Suppressor macrophage treated with lipopolysaccharide for 4 hours (primary cell): ENCODE measurements at regions not wholly inside any gene's neighbourhood (a gene's known extent, or its start where the extent isn't known, plus 50 kb on each side); places are given as distances from the start of the nearest gene placed in this dataset.
A peak's percentile ranks its signal among the peaks of the same experiment; 100 is the strongest.
"Not testable (repeated sequence)": the region's sequence is repeated elsewhere in the genome, so short reads cannot be mapped to it uniquely, and the experiment has no call there.

Experiments used
- DNase-seq: peaks from one replicate; pipeline ENCODE4 v3.0.0-alpha.2; 2020

DNA sequence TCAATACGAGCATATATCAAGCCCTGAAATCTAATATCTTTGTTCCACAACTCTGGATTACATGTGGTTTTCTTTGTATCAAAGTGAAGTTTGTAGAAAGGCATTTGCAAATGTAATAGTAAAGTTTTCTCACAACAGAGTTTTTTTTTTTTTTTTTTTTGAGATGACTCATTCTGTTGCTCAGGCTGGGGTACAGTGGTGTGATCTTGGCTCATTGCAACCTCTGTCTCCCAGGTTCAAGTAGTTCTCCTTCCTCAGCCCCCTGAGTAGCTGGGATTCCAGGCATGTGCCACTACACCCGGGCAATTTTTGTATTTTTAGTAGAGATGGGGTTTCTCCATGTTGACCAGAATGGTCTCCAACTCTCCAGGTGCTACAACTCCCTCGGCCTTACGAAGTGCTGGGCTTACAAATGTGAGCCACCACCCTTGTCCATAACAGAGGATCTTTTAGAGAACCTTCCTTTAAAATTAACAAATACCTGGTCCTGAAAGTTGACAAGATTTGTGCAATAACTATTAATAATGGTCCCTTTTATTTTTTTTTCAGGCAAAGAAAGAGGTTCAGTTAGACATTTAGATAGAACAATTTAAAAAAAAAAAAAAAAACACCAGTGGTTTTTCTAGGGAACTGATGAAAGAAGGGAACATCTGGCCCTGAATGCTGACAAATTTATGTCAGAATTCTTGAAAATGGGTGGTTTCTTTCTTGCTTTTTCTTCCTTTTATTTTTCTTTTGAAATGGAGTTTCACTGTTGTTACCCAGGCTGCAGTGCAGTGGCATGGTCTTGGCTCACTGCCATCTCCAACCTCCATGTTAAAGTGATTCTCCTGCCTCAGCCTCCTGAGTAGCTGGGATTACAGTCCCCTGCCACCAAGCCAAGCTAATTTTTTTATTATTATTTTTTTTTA, 278.5 kb downstream of the RPS4Y2 start:
- DNase-seq = peak; percentile 25

DNA sequence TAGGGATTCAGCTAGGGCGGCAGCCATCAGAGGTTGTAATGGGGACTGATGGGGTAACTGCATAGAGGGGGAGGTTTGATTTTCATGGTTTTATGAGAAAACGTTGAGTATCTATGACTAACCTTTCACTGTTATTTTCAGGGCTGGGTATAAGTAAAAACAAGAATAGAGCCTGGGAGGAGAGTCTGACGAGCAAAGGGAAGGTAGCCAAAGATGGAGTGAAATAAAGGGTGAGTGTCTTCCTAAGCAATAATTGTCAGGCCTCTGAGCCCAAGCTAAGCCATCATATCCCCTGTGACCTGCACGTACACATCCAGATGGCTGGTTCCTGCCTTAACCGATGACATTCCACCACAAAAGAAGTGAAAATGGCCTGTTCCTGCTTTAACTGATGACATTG, 281.5 kb downstream of the RPS4Y2 start:
- DNase-seq = not testable (repeated sequence)

DNA sequence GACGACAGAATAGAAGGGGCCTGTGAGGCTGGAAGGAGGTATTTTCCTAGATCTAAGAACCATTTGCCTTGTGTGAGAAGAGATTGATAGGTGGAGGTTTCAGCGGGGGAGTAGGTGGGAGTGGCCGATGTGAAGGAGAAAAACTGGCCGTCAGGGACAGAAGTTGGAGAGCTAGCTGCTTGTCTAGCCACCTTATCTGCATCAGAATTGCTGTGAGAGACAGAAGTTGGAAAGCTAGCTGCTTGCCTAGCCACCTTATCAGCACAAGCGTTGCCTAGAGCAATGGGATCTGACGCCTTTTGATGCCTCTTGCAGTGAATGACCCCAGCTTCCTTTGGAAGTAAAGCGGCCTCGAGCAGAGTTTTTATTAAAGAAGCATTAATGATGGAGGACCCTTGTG, 283.9 kb downstream of the RPS4Y2 start:
- DNase-seq = no peak

DNA sequence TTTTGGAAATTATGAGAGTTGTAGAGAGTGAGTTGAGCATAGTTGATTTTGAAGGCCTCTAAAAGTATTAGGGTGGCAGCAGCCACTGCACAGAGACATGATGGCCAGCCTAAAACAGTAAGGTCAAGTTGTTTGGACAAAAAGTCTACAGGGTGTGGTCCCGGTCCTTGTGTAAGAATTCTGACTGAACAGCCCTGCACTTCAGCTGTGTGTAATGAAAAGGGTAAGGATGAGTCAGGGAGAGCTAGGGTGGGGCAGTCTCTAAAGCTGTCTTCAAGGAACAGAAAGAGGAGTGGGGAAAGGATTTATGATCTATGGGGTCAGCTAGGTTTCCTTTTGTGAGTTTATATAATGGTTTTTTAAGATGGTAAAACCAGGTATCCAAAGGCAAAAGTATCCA, 284.8 kb downstream of the RPS4Y2 start:
- DNase-seq = peak; percentile 12

DNA sequence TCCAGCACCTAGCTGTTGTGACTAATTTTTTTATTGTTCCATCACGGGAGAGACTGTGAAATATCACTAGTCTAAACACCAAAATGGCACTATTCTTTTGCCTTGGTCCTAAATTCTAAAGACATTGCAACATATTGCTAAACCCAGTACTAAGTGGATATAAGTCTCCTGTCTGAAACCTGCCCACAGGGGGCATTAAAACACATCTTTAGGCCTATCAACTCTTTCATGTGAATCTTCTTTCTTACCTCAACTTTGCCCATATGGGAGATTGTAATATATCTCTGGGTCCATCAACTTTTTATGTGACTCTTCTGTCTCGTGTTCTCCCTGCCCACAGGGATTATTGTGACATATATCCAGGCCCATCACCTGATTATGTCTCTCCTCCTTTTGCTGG, 317.2 kb downstream of the RPS4Y2 start:
- DNase-seq = no peak

DNA sequence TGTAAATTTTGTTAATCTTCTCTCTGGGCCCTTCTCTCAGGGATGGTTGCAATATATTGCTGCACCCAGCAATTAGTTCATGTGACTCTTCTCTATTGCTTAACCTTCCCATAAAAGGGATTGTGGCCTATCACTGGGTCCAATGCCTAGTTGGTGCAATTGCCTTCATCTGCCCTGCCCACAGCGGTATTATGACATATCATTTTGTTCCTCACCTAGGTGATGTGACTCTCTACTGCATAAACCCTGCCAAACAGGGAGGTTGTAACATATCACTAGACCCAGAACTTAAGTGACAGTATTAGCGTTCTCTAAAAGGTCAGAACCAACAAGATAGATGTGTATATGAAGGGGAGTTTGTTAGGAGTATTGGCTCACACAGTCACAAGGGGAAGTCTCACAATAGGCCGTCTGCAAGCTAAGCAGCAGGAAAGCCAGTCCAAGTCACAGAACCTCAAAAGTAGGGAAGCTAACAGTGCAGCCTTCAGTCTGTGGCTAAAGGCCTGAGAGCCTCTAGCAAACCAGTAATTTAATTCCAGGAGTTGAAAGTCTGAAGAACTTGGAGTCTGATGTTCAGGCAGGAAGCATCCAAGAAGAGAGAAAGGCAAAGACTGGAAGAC, 317.8 kb downstream of the RPS4Y2 start:
- peak; percentile 15 for DNase-seq

DNA sequence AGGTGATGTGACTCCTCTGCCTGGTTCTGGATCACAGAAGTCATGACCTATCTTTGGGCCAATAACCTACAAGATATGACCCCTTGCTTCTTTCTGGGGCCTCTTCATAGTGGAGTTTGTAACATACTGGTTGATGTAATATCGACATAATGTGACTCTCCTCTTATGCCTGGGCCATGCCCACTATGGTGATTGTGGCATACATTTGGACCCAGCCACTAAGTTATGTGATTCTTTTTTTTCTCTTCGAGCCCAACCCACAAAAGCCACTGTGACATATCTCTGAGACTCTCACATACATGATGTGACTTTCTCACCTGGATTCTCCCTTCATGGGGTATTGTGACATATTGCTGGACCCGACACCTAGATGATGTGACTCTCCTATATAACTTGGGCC, 319.8 kb downstream of the RPS4Y2 start:
- no peak for DNase-seq

DNA sequence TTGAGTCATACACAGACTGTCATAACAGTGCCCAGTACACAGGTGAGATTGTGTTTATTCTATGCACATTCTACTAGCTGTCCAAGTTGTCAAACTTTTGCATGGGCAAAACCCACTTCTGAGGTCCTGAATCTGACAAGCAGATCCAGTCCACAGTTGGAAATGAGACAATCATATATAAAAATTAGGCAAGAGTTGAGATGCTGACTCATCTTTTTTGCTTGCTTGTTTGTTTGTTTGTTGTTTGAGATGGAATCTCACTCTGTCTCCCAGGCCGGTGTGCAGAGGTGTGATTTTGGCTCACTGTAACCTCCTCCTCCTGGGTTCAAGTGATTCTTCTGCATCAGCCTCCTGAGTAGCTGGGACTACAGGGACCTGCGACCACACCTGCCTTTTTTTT, 323.8 kb downstream of the RPS4Y2 start:
- DNase-seq = no peak

DNA sequence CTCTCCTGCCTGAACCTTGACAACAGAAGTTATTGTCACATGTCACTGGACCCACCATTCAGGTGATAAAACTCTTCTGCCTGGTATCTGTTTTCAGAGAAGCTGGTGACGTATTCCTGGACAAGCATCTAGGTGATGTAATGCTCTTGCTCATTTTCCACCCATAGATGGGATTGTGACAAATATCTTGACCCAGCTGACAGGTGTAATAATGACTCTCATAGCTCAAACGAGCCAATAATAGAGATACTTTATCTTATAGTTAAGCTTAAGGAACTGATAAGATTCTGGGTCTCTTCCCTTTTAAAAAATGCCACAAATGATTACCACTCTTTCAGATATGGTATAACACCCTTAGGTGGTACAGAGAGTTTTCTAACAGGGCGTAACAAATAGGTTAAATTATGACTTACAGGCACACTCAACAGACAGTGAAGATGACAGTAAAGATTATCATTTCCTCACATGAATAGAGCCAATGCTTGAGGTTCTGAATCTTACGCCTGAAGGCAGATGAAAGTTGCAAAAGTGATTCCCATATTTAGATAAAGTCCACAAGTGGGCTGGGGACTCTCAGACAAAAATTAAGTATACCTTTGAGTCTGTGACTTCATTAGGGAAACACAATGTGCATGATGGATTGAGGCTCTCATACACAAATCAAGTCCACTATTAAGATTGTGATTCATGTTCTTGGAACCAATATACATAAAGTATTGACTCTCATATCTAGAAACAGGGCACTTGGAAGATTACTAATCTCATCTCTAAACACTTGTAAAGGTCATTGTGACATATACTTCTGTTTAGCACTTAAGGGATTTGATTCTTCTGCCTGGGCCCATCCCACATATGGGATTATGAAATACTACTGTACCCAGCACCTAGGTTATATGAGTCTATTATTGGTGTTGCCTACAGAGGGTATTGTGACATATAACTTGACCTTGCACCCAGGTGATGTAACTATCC, 326.0 kb downstream of the RPS4Y2 start:
- DNase-seq = no peak

DNA sequence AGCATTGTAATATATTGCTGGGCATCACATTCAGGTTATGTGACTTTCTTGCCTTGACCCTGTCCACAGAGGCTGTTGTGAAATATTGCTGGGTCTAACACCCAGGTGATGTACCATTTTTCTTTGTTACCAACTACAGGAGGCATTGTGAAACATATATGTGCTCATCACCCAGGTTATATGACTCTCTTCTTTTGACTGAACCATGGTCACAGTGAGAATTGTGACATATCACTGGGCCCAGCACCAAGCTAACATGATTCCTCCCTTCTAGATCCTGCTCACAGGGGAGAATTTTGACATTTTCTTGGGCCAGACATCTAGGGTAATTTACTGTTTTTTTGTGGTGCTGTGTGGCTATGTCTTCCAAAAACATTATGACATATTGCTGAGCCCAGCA, 326.7 kb downstream of the RPS4Y2 start:
- no peak for DNase-seq

DNA sequence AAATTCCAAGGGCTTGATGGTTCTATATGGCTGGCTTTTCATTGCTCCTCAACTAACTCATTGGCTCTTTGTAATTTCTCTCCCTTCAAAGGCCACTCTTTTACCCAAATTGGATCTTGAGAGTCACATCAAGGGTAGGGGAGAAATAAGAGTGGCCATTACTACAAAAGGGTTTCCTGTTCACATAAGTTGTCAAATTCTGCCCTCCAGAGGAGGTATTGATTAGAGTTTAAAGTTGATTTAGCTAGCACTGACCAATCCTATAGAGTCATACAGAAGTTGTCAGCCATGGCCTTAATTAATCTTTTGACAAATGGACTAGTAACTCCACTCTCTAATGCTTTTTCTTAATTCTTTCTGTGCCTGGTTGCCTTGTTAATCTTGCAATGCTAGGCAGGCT, 336.0 kb downstream of the RPS4Y2 start:
- DNase-seq = no peak

DNA sequence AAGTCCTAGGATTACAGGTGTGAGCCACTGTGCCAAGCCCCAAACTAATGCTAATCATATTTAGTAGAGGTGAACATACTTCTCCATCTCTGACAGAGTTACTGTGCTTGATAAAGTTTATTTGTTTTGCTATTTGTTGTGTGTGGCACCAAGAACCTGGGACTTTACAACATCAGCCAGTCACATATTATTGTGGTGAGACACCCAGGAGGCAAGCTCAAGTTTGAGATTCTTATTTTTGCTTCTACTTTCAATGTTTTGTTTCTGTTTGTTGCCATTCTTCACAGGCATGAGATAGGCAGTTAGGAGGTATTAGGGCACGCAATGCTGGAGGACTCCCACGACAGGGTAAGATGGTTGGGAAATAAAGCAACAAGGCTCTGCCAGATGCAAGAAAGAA, 346.6 kb downstream of the RPS4Y2 start:
- no peak for DNase-seq

DNA sequence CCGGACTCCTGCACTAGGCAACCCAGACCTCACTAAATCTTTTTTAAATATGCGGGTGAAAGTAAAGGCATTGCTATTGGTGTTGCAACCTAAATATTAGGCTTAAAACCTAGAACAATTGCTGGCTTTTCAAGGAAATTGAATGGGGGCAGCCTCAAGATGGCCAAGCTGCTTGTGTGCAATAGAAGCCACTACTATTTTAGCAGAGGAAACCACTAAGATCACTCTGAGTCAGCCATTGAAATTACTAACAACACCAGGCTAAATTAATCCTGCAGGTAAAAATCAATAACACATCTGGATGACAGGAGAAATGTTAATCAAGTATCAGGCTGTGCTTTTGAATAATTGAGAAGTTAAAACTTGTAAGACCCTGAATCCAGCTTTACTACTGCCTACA, 348.0 kb downstream of the RPS4Y2 start:
- DNase-seq = no peak

DNA sequence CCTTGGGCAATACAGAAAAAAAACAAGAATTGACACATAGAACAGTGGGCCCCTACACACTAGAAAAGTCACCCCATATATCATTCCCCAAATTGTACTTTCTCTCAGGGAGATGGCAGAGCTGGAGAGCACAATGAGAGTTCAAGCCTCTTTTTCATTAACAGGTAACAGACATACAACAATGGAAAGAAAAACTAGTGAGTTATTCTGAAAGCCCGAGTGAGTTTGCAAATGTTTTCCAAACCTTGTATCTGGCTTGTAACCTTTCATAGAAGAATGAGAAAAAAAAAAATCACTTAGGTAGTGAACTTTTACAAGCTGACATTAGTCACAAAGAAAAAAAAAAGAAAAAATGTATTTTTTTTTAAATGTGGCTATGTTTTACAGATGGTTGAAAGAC, 349.6 kb downstream of the RPS4Y2 start:
- DNase-seq = no peak

DNA sequence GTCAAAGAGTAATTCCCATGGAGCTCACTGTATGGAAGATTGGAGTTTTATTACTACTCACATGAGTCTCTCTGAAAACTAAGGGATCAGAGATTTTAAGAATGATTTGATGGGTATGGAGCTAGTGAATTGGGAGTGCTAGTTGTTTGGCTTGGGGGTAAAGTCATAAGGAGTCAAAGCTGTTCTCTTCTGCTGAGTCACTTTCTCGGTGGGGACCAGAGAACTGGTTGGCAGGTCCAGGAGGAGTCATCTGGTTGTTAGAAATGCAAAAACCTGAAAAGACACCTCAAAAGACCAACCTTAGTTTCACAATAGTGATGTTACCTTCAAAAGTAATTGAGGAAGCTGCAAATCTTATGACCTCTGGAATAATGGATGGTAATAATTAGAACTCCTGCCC, 355.4 kb downstream of the RPS4Y2 start:
- no peak for DNase-seq

DNA sequence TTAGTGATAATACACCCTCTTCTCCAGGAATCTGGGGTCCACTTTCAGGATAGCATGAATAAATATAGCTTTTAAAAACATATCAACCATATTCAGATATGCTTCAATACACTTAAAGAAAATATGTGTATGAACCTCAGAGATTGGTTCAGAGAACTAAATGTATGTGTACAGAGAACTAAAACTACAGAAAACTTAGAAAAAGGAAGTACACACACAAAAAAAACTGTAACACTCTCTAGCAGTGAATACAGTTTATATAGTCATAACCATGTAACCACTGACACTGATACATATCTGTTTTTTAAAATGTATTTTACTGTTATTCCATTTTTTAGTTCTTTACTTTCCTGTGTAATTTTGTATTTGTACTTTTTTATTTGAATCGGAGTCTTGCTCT, 365.2 kb downstream of the RPS4Y2 start:
- DNase-seq = no peak

DNA sequence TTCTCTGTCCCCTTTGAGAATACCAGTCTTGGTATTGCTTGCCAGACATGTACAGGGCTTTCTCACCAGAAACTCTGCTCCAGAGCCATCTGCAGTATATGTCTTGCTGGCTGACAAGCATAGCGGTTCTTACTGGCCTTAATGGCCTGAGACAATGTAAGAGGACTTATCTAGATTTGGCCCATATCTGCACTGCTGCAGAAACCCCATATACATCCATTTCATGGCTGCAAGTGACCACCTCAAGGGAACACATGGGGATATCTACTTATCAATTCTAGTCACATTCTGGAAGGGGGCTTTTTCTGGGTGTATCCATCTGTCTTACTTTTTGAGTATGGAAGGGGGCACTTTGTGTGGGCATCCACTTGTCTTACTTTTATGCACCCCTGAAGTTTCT, 375.5 kb upstream of the RBMY1B start:
- DNase-seq = no peak

DNA sequence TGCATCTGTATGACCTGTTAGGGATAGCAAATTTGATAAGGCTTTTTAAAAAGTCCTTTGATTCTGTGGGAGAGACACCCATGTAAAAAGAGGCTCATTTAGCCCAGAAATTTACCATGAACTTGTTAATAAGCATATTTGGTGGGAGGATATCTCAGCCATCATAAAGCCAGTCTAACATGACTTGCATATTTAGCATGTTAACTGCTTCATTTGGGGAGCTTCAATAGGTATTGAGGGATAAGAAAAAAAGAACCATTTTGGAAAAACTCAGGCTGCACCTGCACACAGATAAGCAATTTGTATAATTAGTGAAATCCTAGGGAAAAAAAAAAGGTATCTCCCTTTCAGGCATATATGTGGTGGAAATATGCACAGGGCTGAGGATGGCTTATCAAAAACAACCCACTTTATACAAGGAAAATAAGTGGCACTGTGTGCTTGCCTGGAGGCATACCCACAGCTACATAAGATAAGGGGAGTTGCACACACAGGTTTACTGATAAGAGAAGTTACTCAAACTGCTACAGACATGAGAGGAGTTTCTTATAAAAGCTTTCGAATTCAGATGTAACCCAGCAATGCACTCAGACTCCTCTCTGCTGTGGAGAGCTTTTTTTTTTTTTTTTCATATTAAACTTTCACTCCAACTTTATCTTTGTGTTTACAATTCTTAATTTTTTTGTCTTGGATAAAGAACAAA, 372.9 kb upstream of the RBMY1B start:
- DNase-seq = no peak

DNA sequence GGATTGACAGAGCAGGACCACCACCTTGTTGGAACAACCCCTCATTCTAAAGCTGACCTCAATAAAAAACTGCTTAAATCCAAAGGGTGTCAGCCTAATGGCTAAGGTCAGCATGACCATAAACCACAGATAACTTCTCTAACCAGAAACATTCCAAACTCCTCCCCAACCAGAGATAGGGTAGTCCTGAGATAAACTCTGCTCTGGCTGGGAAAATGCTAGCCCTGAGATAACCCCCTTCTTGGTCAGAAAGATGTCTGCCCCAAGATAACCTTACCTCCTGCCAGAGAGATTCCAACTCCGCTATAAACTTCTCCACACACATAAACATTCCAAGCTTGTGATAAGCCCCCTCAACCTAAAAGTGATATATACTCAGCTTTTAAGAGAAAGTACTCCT, 364.8 kb upstream of the RBMY1B start:
- no peak for DNase-seq

DNA sequence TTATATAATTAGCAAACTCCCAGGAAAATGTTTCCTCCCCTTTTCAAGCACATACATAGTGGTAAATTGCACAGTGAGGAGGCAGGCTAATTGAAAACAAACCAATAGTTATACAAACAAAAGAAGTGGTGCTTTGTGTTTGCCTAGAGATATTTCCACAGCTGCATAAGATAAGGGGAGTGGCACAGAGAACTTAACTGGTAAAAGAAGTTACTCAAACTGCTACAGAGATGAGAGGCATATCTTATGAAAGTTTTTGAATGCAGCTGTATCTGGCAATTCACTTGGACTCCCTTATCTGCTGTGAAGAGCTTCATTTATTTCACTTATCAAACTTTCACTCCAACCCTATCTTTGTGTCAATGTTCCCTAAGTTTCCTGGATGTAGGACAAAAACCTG, 361.2 kb upstream of the RBMY1B start:
- DNase-seq = no peak

DNA sequence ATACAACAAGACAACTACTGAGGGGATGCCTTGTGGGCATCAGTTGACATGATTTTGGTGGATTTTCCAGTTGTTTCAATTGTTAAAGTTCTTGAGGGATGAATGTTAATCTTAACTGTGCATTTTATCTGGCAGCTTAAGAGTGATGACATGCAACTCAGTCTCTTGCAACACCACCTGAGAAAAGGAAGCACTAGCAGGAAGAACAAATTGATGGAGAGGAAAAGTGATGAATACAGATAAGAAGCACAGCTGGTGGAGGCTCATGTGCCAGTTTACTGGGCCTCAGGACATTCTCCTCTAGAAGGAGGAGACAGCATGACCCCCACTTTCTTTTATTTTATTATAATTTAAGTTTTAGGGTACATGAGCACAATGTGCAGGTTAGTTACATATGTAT, 341.3 kb upstream of the RBMY1B start:
- no peak for DNase-seq

DNA sequence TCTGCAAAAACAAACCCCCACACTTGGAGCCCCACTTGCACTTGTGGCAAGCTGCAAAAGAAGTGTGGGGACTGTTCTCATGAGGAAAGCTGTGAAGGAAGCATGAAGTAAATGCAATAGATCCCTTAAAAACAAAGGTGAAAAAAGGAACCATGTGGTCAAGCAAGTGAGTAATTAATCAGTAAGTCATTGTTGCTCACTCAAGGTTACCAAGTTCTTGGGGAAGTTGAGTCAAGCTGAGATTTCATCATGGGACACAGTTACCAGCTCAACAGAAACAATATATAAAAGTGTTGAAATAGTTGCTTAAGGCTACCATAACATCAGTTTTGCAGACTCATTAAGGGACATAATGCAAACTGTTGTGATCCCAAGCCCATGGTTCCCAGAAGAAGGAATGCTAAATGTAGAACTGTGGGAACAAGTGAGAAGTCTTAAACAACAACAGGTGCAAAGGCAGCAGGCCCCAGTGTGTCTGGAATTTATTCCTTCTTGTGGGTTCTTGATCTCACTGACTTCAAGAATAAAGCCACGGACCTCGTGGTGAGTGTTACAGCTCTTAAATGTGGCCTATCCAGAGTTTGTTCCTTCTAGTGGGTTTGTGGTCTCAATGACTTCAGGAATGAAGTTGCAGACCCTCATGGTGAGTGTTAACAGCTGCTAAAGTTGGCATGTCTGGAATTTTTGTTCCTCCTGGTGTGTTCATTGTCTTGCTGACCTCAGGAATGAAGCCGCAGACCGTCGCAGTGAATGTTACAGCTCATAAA, 336.3 kb upstream of the RBMY1B start:
- DNase-seq = peak; percentile 74
